ENCODE measurements at regions not wholly inside any gene's neighbourhood (a gene's known extent, or its start where the extent isn't known, plus 50 kb on each side); places are given as distances from the start of the nearest gene placed in this dataset.
"Not testable (repeated sequence)": the region's sequence is repeated elsewhere in the genome, so short reads cannot be mapped to it uniquely, and the experiment has no call there.

DNA sequence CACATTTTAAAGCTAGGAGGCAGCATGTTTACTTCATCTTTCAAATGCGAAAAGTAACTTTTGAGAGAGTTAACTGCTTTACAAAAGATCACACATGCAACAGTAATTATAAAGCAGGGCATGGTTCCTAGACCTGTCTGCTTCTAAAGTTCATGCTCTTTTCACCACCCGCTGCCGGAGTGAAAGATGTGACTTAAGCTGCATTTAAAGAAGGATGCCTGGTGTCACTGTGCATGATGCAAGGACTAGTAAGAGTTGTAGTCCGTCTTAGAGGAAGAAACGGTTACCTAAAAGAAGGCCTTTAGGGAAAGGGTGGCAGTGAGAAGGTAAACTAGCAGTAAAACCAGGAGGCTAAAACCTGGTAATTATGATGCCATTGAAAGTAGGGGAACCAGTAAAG lies 1689.1 kb downstream of the KCNT2 start:
- H3K9me3 Mint-ChIP-seq: no peaks in the 10 kb centered on the region
- CTCF ChIA-PET: no interaction called here
- H3K27me3 Mint-ChIP-seq: no peaks in the 10 kb centered on the region
- no peak overlapping the region for H3K4me3 Mint-ChIP-seq
- POLR2A ChIA-PET: no interaction called here
- no peak overlapping the region for H3K27ac Mint-ChIP-seq
- H3K36me3 Mint-ChIP-seq (ENCODE audit: low read depth): no peaks in the 10 kb centered on the region
- no peak for DNase-seq
- no peaks in the 10 kb centered on the region for H3K4me1 Mint-ChIP-seq

- CTCF ChIA-PET: no interaction called here
- no peak for DNase-seq
- no peaks in the 10 kb centered on the region for H3K4me1 Mint-ChIP-seq
- no peak overlapping the region for H3K4me3 Mint-ChIP-seq
- H3K27me3 Mint-ChIP-seq: no peaks in the 10 kb centered on the region
- no peaks in the 10 kb centered on the region for H3K36me3 Mint-ChIP-seq (ENCODE audit: low read depth)
- POLR2A ChIA-PET: no interaction called here
- H3K27ac Mint-ChIP-seq: no peak overlapping the region
- no peaks in the 10 kb centered on the region for H3K9me3 Mint-ChIP-seq
These were observed 1690.5 kb downstream of the KCNT2 start for GRCh38 chr1:194917769-194918168.

- CTCF ChIA-PET: no interaction called here
- POLR2A ChIA-PET: no interaction called here
- Mint-ChIP-seq H3K36me3 (ENCODE audit: low read depth) (no peaks in the 10 kb centered on the region), H3K4me3 (no peak overlapping the region), H3K27me3 (no peaks in the 10 kb centered on the region), H3K27ac (no peak overlapping the region), H3K4me1 (no peaks in the 10 kb centered on the region), H3K9me3 (no peaks in the 10 kb centered on the region)
- no peak for DNase-seq
These were observed 1699.6 kb downstream of the KCNT2 start for GRCh38 chr1:194908643-194909042.

DNA sequence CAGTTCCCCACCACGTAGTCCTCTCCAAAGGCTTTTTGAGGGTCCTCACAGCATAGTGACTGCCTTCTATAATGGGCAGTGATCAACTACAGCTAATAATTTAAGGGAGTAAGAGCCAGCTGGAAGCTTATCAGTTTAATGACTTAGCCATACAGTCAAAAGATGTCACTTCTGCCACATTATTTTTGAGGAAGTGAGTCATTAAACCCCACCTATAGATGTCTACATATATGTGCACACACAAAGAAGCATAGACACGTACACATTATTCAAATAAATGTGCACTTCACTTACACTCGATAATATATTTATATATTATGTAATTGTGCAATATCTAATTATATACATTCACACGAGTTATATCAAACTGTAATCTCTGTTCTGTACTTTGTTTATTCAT lies 1704.7 kb downstream of the KCNT2 start:
- Mint-ChIP-seq H3K36me3 (ENCODE audit: low read depth) (no peaks in the 10 kb centered on the region), H3K27ac (no peak overlapping the region), H3K27me3 (no peaks in the 10 kb centered on the region), H3K9me3 (no peaks in the 10 kb centered on the region), H3K4me1 (no peaks in the 10 kb centered on the region), H3K4me3 (no peak overlapping the region)
- DNase-seq: no peak
- ChIA-PET POLR2A (no interaction called here), CTCF (no interaction called here)

GRCh38 chr1:194889310-194889709 lies 1702.9 kb upstream of the B3GALT2 start:
- Mint-ChIP-seq H3K9me3 (peaks cover 6% of the 10 kb centered on the region), H3K36me3 (ENCODE audit: low read depth) (no peaks in the 10 kb centered on the region), H3K27ac (no peak overlapping the region), H3K4me1 (no peaks in the 10 kb centered on the region), H3K27me3 (no peaks in the 10 kb centered on the region), H3K4me3 (no peak overlapping the region)
- CTCF ChIA-PET: no interaction called here
- POLR2A ChIA-PET: no interaction called here
- no peak for DNase-seq

DNA sequence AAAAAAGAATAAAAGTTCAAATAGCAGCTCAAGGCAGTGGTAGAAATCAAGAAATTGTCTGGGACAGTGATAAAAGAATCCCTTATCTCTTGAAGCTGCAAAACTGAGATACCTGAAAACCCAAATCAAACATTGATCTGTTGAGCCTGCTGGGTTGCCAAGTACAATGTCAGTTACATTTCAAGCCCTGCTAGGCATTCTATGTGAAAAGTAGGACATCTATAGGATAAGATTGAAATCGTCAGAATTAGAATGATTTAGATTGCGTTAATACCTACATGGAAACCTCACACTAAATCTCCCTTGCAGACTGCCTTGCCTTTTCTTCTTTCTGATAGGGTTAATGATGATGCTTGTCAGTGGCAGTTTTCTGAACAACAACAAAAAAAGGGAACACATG lies 1684.4 kb upstream of the B3GALT2 start:
- ChIA-PET CTCF (no interaction called here), POLR2A (no interaction called here)
- no peaks in the 10 kb centered on the region for H3K9me3 Mint-ChIP-seq
- H3K4me1 Mint-ChIP-seq: no peaks in the 10 kb centered on the region
- no peak overlapping the region for H3K4me3 Mint-ChIP-seq
- H3K36me3 Mint-ChIP-seq (ENCODE audit: low read depth): no peaks in the 10 kb centered on the region
- no peaks in the 10 kb centered on the region for H3K27me3 Mint-ChIP-seq
- no peak for DNase-seq
- no peak overlapping the region for H3K27ac Mint-ChIP-seq

DNA sequence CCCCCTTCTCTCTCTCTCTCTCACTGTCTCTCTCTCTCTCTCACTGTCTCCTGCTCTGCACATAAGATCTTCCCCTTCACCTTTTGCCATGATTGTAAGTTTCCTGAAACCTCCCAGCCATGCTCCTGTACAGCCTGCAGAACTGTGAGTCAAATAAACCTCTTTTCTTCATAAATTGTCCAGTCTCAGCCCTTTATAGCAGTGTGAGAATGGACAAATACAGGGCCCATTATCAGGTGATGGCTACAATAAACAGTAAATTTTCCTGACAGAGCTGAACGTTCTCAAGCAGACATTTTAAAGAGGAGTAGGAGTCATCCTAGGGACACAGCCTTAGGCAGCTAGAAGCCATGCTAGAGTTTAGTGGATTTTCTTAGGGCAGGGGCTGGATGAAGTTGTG lies 1679.7 kb upstream of the B3GALT2 start:
- H3K4me1 Mint-ChIP-seq: no peaks in the 10 kb centered on the region
- no peaks in the 10 kb centered on the region for H3K9me3 Mint-ChIP-seq
- CTCF ChIA-PET: no interaction called here
- DNase-seq: no peak
- H3K27me3 Mint-ChIP-seq: no peaks in the 10 kb centered on the region
- no peak overlapping the region for H3K4me3 Mint-ChIP-seq
- no peak overlapping the region for H3K27ac Mint-ChIP-seq
- POLR2A ChIA-PET: no interaction called here
- H3K36me3 Mint-ChIP-seq (ENCODE audit: low read depth): no peaks in the 10 kb centered on the region

- ChIA-PET POLR2A (no interaction called here), CTCF (no interaction called here)
- no peaks in the 10 kb centered on the region for H3K36me3 Mint-ChIP-seq (ENCODE audit: low read depth)
- H3K27me3 Mint-ChIP-seq: no peaks in the 10 kb centered on the region
- DNase-seq: no peak
- no peaks in the 10 kb centered on the region for H3K4me1 Mint-ChIP-seq
- H3K4me3 Mint-ChIP-seq: no peak overlapping the region
- H3K9me3 Mint-ChIP-seq: no peaks in the 10 kb centered on the region
- H3K27ac Mint-ChIP-seq: no peak overlapping the region
These were observed 1679.0 kb upstream of the B3GALT2 start for GRCh38 chr1:194865383-194865782.

GRCh38 chr1:194862129-194862528 lies 1675.7 kb upstream of the B3GALT2 start:
- Mint-ChIP-seq H3K27ac (no peak overlapping the region), H3K36me3 (ENCODE audit: low read depth) (no peaks in the 10 kb centered on the region), H3K4me1 (no peaks in the 10 kb centered on the region), H3K9me3 (peaks cover 2% of the 10 kb centered on the region), H3K4me3 (no peak overlapping the region), H3K27me3 (no peaks in the 10 kb centered on the region)
- ChIA-PET POLR2A (no interaction called here), CTCF (no interaction called here)
- no peak for DNase-seq

- CTCF ChIA-PET: no interaction called here
- Mint-ChIP-seq H3K27ac (no peak overlapping the region), H3K4me1 (no peaks in the 10 kb centered on the region), H3K9me3 (peaks cover 2% of the 10 kb centered on the region), H3K36me3 (ENCODE audit: low read depth) (no peaks in the 10 kb centered on the region), H3K4me3 (no peak overlapping the region), H3K27me3 (no peaks in the 10 kb centered on the region)
- POLR2A ChIA-PET: no interaction called here
- no peak for DNase-seq
These were observed 1674.1 kb upstream of the B3GALT2 start for GRCh38 chr1:194860248-194861201.

- H3K27me3 Mint-ChIP-seq; H3K27ac Mint-ChIP-seq; H3K4me3 Mint-ChIP-seq; POLR2A ChIA-PET; DNase-seq; H3K9me3 Mint-ChIP-seq; H3K36me3 Mint-ChIP-seq (ENCODE audit: low read depth); H3K4me1 Mint-ChIP-seq; CTCF ChIA-PET: not testable (repeated sequence)
These were observed 1673.2 kb upstream of the B3GALT2 start for GRCh38 chr1:194859481-194860154.

DNA sequence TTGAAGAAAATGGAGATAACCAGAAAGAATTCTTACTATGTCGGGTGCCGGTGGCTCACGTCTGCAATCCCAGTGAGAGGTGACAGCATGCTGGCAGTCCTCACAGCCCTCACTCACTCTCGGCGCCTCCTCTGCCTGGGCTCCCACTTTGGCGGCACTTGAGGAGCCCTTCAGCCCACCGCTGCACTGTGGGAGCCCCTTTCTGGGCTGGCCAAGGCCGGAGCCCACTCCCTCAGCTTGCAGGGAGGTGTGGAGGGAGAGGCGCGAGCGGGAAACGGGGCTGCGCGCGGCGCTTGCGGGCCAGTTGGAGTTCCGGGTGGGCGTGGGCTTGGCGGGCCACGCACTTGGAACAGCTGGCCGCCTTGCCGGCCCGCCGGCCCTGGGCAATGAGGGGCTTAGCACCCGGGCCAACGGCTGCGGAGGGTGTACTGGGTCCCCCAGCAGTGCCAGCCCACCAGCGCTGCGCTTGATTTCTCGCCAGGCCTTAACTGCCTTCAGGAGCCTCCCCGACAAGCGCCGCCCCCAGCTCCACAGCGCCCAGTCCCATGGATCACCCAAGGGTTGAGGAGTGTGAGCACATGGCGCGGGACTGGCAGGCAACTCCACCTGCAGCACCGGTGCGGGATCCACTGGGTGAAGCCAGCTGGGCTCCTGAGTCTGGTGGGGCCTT lies 1672.5 kb upstream of the B3GALT2 start:
- H3K27ac Mint-ChIP-seq; H3K27me3 Mint-ChIP-seq; DNase-seq; H3K4me3 Mint-ChIP-seq; CTCF ChIA-PET; H3K36me3 Mint-ChIP-seq (ENCODE audit: low read depth); POLR2A ChIA-PET; H3K4me1 Mint-ChIP-seq; H3K9me3 Mint-ChIP-seq: not testable (repeated sequence)

- no peak for DNase-seq
- ChIA-PET POLR2A (no interaction called here), CTCF (no interaction called here)
- H3K36me3 Mint-ChIP-seq (ENCODE audit: low read depth): no peaks in the 10 kb centered on the region
- H3K4me1 Mint-ChIP-seq: no peaks in the 10 kb centered on the region
- H3K27ac Mint-ChIP-seq: no peak overlapping the region
- H3K4me3 Mint-ChIP-seq: no peak overlapping the region
- H3K9me3 Mint-ChIP-seq: peaks cover 2% of the 10 kb centered on the region
- H3K27me3 Mint-ChIP-seq: no peaks in the 10 kb centered on the region
These were observed 1671.0 kb upstream of the B3GALT2 start for GRCh38 chr1:194857413-194857812.

DNA sequence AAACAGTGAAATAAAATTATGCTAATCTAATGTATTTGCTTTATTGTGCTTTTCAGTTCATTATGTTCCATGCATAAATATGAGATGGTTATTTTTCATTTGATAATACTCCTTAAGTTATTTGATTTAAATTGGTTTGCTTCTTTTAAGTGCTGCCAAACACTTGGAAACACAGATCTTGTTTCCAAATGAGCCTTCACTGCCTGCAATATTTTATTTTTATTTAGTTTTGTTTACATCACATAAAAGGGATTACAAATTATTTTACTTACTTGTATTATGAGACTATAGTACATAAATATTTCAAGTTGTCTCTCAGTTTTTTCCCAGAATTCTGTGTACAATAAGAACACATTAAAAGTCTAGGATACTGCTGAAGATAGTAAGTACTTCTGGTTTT lies 1662.4 kb upstream of the B3GALT2 start:
- CTCF ChIA-PET: no interaction called here
- no peak for DNase-seq
- Mint-ChIP-seq H3K27me3 (no peaks in the 10 kb centered on the region), H3K36me3 (ENCODE audit: low read depth) (no peaks in the 10 kb centered on the region), H3K4me1 (no peaks in the 10 kb centered on the region), H3K4me3 (no peak overlapping the region), H3K27ac (no peak overlapping the region), H3K9me3 (no peaks in the 10 kb centered on the region)
- POLR2A ChIA-PET: no interaction called here
